ENCODE measurements at regions not wholly inside any gene's neighbourhood (a gene's known extent, or its start where the extent isn't known, plus 50 kb on each side); places are given as distances from the start of the nearest gene placed in this dataset.
"Not testable (repeated sequence)": the region's sequence is repeated elsewhere in the genome, so short reads cannot be mapped to it uniquely, and the experiment has no call there.

- H3K4me1 Mint-ChIP-seq (ENCODE audit: unreplicated experiment) = no peaks in the 10 kb centered on the region
- H3K27me3 Mint-ChIP-seq (ENCODE audit: unreplicated experiment) = no peaks in the 10 kb centered on the region
- no peak for DNase-seq (ENCODE audit: low spot score)
- H3K4me3 Mint-ChIP-seq (ENCODE audit: unreplicated experiment) = no peak overlapping the region
- H3K36me3 Mint-ChIP-seq (ENCODE audit: low read depth, unreplicated experiment) = no peaks in the 10 kb centered on the region
- H3K27ac Mint-ChIP-seq (ENCODE audit: unreplicated experiment) = no peak overlapping the region
- TF ChIP-seq CTCF (IDR thresholded peaks at IDR 0.05; ENCODE audit: unreplicated experiment) = no peak
- no peaks in the 10 kb centered on the region for H3K9me3 Mint-ChIP-seq (ENCODE audit: unreplicated experiment)
Observed at GRCh38 chr17:72472106-72472505, 351.3 kb downstream of the SOX9 start.

- not testable (repeated sequence) for H3K27ac Mint-ChIP-seq (ENCODE audit: unreplicated experiment); H3K4me1 Mint-ChIP-seq (ENCODE audit: unreplicated experiment); H3K27me3 Mint-ChIP-seq (ENCODE audit: unreplicated experiment); H3K4me3 Mint-ChIP-seq (ENCODE audit: unreplicated experiment); H3K36me3 Mint-ChIP-seq (ENCODE audit: low read depth, unreplicated experiment); H3K9me3 Mint-ChIP-seq (ENCODE audit: unreplicated experiment); DNase-seq (ENCODE audit: low spot score)
- TF ChIP-seq CTCF (IDR thresholded peaks at IDR 0.05; ENCODE audit: unreplicated experiment) = peak; percentile 57
Observed at GRCh38 chr17:72472853-72473390, 352.1 kb downstream of the SOX9 start.

GRCh38 chr17:72474243-72474642 is 353.4 kb downstream of the SOX9 start:
- Mint-ChIP-seq H3K27me3 (ENCODE audit: unreplicated experiment) (no peaks in the 10 kb centered on the region), H3K9me3 (ENCODE audit: unreplicated experiment) (no peaks in the 10 kb centered on the region), H3K27ac (ENCODE audit: unreplicated experiment) (no peak overlapping the region), H3K36me3 (ENCODE audit: low read depth, unreplicated experiment) (no peaks in the 10 kb centered on the region), H3K4me3 (ENCODE audit: unreplicated experiment) (no peak overlapping the region), H3K4me1 (ENCODE audit: unreplicated experiment) (no peaks in the 10 kb centered on the region)
- TF ChIP-seq CTCF (IDR thresholded peaks at IDR 0.05; ENCODE audit: unreplicated experiment) = no peak
- no peak for DNase-seq (ENCODE audit: low spot score)

- Mint-ChIP-seq H3K4me3 (ENCODE audit: unreplicated experiment) (no peak overlapping the region), H3K9me3 (ENCODE audit: unreplicated experiment) (no peaks in the 10 kb centered on the region), H3K27ac (ENCODE audit: unreplicated experiment) (no peak overlapping the region), H3K36me3 (ENCODE audit: low read depth, unreplicated experiment) (no peaks in the 10 kb centered on the region), H3K4me1 (ENCODE audit: unreplicated experiment) (no peaks in the 10 kb centered on the region), H3K27me3 (ENCODE audit: unreplicated experiment) (no peaks in the 10 kb centered on the region)
- DNase-seq (ENCODE audit: low spot score) = no peak
- TF ChIP-seq CTCF (IDR thresholded peaks at IDR 0.05; ENCODE audit: unreplicated experiment) = no peak
Observed at GRCh38 chr17:72474719-72475477, 354.1 kb downstream of the SOX9 start.

GRCh38 chr17:72476134-72476533 is 355.3 kb downstream of the SOX9 start:
- H3K27ac Mint-ChIP-seq (ENCODE audit: unreplicated experiment) = no peak overlapping the region
- H3K4me3 Mint-ChIP-seq (ENCODE audit: unreplicated experiment) = no peak overlapping the region

More at GRCh38 chr17:72476134-72476533, 355.3 kb downstream of the SOX9 start:
- no peak for TF ChIP-seq CTCF (IDR thresholded peaks at IDR 0.05; ENCODE audit: unreplicated experiment)
- no peaks in the 10 kb centered on the region for H3K27me3 Mint-ChIP-seq (ENCODE audit: unreplicated experiment)
- H3K9me3 Mint-ChIP-seq (ENCODE audit: unreplicated experiment) = no peaks in the 10 kb centered on the region
- no peaks in the 10 kb centered on the region for H3K4me1 Mint-ChIP-seq (ENCODE audit: unreplicated experiment)
- no peak for DNase-seq (ENCODE audit: low spot score)
- no peaks in the 10 kb centered on the region for H3K36me3 Mint-ChIP-seq (ENCODE audit: low read depth, unreplicated experiment)
